ENCODE measurements at regions not wholly inside any gene's neighbourhood (a gene's known extent, or its start where the extent isn't known, plus 50 kb on each side); places are given as distances from the start of the nearest gene placed in this dataset.

GRCh38 chr1:233787599-233787998 is 116.9 kb upstream of the SLC35F3 start:
- H3K27me3 Mint-ChIP-seq (ENCODE audit: low read depth), result no peaks in the 10 kb centered on the region

More at GRCh38 chr1:233787599-233787998, 116.9 kb upstream of the SLC35F3 start:
- Histone ChIP-seq H3K27ac (ENCODE audit: insufficient read length, low read depth, low read length) (no peak overlapping the region), H3K23me2 (ENCODE audit: insufficient read length, low read depth, low read length, poor library complexity, severe bottlenecking) (no peaks in the 10 kb centered on the region), H3T11ph (ENCODE audit: low read length) (no peak overlapping the region), H3K79me1 (ENCODE audit: insufficient read depth, low read depth, low read length, poor library complexity, severe bottlenecking) (no peaks in the 10 kb centered on the region), H2BK5ac (ENCODE audit: insufficient read length, low read length) (no peak overlapping the region), H3K56ac (ENCODE audit: insufficient read length, low read depth, low read length) (no peak overlapping the region), H2BK120ac (ENCODE audit: low read depth, low read length, poor library complexity, severe bottlenecking) (no peak overlapping the region), H4K5ac (ENCODE audit: insufficient read length, low read depth, low read length) (no peak overlapping the region), H3K4me2 (ENCODE audit: insufficient read depth, insufficient read length, low read length) (no peak overlapping the region), H3K9ac (ENCODE audit: extremely low read depth, insufficient read length, low read length) (no peak overlapping the region), H3K27me3 (ENCODE audit: insufficient read depth, low read length) (no peaks in the 10 kb centered on the region), H4K20me1 (ENCODE audit: control insufficient read depth, insufficient read depth, insufficient read length) (no peaks in the 10 kb centered on the region), H2BK12ac (ENCODE audit: insufficient read length, low read depth, low read length) (no peak overlapping the region), H3K9me3 (ENCODE audit: control insufficient read depth, low read depth, low read length) (no peaks in the 10 kb centered on the region), H3K79me2 (ENCODE audit: insufficient read depth, low read length) (no peaks in the 10 kb centered on the region), H2AK5ac (ENCODE audit: insufficient read length, low read length) (no peak overlapping the region), H3K18ac (ENCODE audit: insufficient read length, low read depth, low read length) (no peak overlapping the region), H3K23ac (ENCODE audit: insufficient read length, low read depth, low read length) (no peak overlapping the region), H4K91ac (ENCODE audit: insufficient read length, low read depth, low read length) (no peak overlapping the region), H3K14ac (ENCODE audit: insufficient read depth, low read length) (no peak overlapping the region), H2AFZ (ENCODE audit: low read length) (no peak overlapping the region), H2BK20ac (ENCODE audit: low read depth, low read length, poor library complexity, severe bottlenecking) (no peak overlapping the region), H3K4ac (ENCODE audit: low read depth, low read length) (no peak overlapping the region), H4K8ac (replicated peaks; ENCODE audit: insufficient read length, low read depth, low read length) (no peak overlapping the region), H3K4me1 (ENCODE audit: insufficient read depth, low read length) (no peaks in the 10 kb centered on the region), H2BK15ac (ENCODE audit: low read depth, low read length) (no peak overlapping the region)
- no CpG with 5 or more reads among the region's 3 CpGs for WGBS (ENCODE audit: extremely low coverage, insufficient read length, low lambda C conversion rate)
- H3K27ac Mint-ChIP-seq, result no peak overlapping the region
- TF ChIP-seq, protein P1, sequence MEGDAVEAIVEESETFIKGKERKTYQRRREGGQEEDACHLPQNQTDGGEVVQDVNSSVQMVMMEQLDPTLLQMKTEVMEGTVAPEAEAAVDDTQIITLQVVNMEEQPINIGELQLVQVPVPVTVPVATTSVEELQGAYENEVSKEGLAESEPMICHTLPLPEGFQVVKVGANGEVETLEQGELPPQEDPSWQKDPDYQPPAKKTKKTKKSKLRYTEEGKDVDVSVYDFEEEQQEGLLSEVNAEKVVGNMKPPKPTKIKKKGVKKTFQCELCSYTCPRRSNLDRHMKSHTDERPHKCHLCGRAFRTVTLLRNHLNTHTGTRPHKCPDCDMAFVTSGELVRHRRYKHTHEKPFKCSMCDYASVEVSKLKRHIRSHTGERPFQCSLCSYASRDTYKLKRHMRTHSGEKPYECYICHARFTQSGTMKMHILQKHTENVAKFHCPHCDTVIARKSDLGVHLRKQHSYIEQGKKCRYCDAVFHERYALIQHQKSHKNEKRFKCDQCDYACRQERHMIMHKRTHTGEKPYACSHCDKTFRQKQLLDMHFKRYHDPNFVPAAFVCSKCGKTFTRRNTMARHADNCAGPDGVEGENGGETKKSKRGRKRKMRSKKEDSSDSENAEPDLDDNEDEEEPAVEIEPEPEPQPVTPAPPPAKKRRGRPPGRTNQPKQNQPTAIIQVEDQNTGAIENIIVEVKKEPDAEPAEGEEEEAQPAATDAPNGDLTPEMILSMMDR (conservative IDR thresholded peaks at IDR 0.05), result no peak
- no peaks in the 10 kb centered on the region for H3K4me1 Mint-ChIP-seq
- no peaks in the 10 kb centered on the region for H3K9me3 Mint-ChIP-seq
- no peak overlapping the region for H3K4me3 Mint-ChIP-seq
- no peak for DNase-seq
- H3K36me3 Mint-ChIP-seq (ENCODE audit: insufficient read depth in 1 of 3, low read depth in 3 of 3), result no peaks in the 10 kb centered on the region

Data from H9 (cell line).